GM19240 (cell line): ENCODE measurements at regions not wholly inside any gene's neighbourhood (a gene's known extent, or its start where the extent isn't known, plus 50 kb on each side); places are given as distances from the start of the nearest gene placed in this dataset.
"Not testable (repeated sequence)": the region's sequence is repeated elsewhere in the genome, so short reads cannot be mapped to it uniquely, and the experiment has no call there.

Experiments
- DNase-seq: peaks from one replicate; pipeline ENCODE4 v3.0.0; 2011; ENCODE audit warnings: low spot score; ENCODE audit not compliant: insufficient read length

GRCh38 chr10:46645110-46645509 lies 66.2 kb downstream of the SYT15 start:
- not testable (repeated sequence) for DNase-seq

- DNase-seq = not testable (repeated sequence)
Observed at GRCh38 chr10:46646132-46646531, 67.2 kb downstream of the SYT15 start.

GRCh38 chr10:46650967-46651366 lies 72.0 kb downstream of the SYT15 start:
- not testable (repeated sequence) for DNase-seq

- DNase-seq = not testable (repeated sequence)
Observed at GRCh38 chr10:46657437-46657836, 78.5 kb downstream of the SYT15 start.

- DNase-seq = not testable (repeated sequence)
Observed at GRCh38 chr10:46660027-46660834, 81.3 kb downstream of the SYT15 start.

- not testable (repeated sequence) for DNase-seq
Observed at GRCh38 chr10:46660835-46661164, 81.9 kb downstream of the SYT15 start.

GRCh38 chr10:46665536-46665935 lies 86.6 kb downstream of the SYT15 start:
- DNase-seq = not testable (repeated sequence)

- DNase-seq = not testable (repeated sequence)
Observed at GRCh38 chr10:46668357-46668997, 89.5 kb downstream of the SYT15 start.

- DNase-seq = not testable (repeated sequence)
Observed at GRCh38 chr10:46677836-46678435, 99.0 kb downstream of the SYT15 start.

- DNase-seq = not testable (repeated sequence)
Observed at GRCh38 chr10:46691397-46691796, 112.5 kb downstream of the SYT15 start.

- DNase-seq = not testable (repeated sequence)
Observed at GRCh38 chr10:46693218-46693617, 114.3 kb downstream of the SYT15 start.

GRCh38 chr10:46717264-46717663 lies 138.3 kb downstream of the SYT15 start:
- DNase-seq = not testable (repeated sequence)

GRCh38 chr10:46718014-46718413 lies 139.1 kb downstream of the SYT15 start:
- not testable (repeated sequence) for DNase-seq

- not testable (repeated sequence) for DNase-seq
Observed at GRCh38 chr10:46720386-46720785, 141.5 kb downstream of the SYT15 start.

GRCh38 chr10:46720811-46721518 lies 142.0 kb downstream of the SYT15 start:
- not testable (repeated sequence) for DNase-seq

GRCh38 chr10:46724258-46724657 lies 145.3 kb downstream of the SYT15 start:
- DNase-seq = not testable (repeated sequence)

- DNase-seq = not testable (repeated sequence)
Observed at GRCh38 chr10:46728359-46728758, 149.4 kb downstream of the SYT15 start.

GRCh38 chr10:46730729-46731128 lies 151.8 kb downstream of the SYT15 start:
- DNase-seq = not testable (repeated sequence)

- not testable (repeated sequence) for DNase-seq
Observed at GRCh38 chr10:46733635-46734261, 154.8 kb downstream of the SYT15 start.

GRCh38 chr10:46734262-46734642 lies 155.3 kb downstream of the SYT15 start:
- not testable (repeated sequence) for DNase-seq

- DNase-seq = not testable (repeated sequence)
Observed at GRCh38 chr10:46739919-46740318, 161.0 kb downstream of the SYT15 start.
